ENCODE measurements at regions not wholly inside any gene's neighbourhood (a gene's known extent, or its start where the extent isn't known, plus 50 kb on each side); places are given as distances from the start of the nearest gene placed in this dataset.
"Not testable (repeated sequence)": the region's sequence is repeated elsewhere in the genome, so short reads cannot be mapped to it uniquely, and the experiment has no call there.

GRCh38 chr20:52423536-52424140 lies 232.1 kb upstream of the ZFP64 start:
- TF ChIP-seq, protein P1, sequence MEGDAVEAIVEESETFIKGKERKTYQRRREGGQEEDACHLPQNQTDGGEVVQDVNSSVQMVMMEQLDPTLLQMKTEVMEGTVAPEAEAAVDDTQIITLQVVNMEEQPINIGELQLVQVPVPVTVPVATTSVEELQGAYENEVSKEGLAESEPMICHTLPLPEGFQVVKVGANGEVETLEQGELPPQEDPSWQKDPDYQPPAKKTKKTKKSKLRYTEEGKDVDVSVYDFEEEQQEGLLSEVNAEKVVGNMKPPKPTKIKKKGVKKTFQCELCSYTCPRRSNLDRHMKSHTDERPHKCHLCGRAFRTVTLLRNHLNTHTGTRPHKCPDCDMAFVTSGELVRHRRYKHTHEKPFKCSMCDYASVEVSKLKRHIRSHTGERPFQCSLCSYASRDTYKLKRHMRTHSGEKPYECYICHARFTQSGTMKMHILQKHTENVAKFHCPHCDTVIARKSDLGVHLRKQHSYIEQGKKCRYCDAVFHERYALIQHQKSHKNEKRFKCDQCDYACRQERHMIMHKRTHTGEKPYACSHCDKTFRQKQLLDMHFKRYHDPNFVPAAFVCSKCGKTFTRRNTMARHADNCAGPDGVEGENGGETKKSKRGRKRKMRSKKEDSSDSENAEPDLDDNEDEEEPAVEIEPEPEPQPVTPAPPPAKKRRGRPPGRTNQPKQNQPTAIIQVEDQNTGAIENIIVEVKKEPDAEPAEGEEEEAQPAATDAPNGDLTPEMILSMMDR (conservative IDR thresholded peaks at IDR 0.05; ENCODE audit: low read length), result not testable (repeated sequence)
- not testable (repeated sequence) for TF ChIP-seq EZH2phosphoT487 (IDR thresholded peaks at IDR 0.05; ENCODE audit: borderline replicate concordance)
